SU-DHL-6 (cell line): ENCODE measurements at regions not wholly inside any gene's neighbourhood (a gene's known extent, or its start where the extent isn't known, plus 50 kb on each side); places are given as distances from the start of the nearest gene placed in this dataset.
"Not testable (repeated sequence)": the region's sequence is repeated elsewhere in the genome, so short reads cannot be mapped to it uniquely, and the experiment has no call there.

ENCODE experiments used
- H2AFZ ChIP-seq: fragments of 200-600 bp; sonication (generic); 2 replicates; pipeline ENCODE4 v1.6.1; 2014; ENCODE audit warnings: low read depth, mild to moderate bottlenecking, moderate library complexity, mixed read lengths, antibody characterized with exemption, low read length; ENCODE audit not compliant: severe bottlenecking
- H3F3A ChIP-seq: fragments of 200-600 bp; shearing (Covaris generic); 2 replicates; pipeline ENCODE4 v1.6.0; 2016; ENCODE audit warnings: antibody characterized with exemption, mild to moderate bottlenecking; ENCODE audit not compliant: insufficient read depth
- H3K27ac ChIP-seq: fragments of 200-600 bp; sonication (generic); 2 replicates; pipeline ENCODE4 v1.5.1; 2016; ENCODE audit warnings: low read depth, mild to moderate bottlenecking, low read length, moderate library complexity, mixed read lengths
- H3K27me3 ChIP-seq: fragments of 200-600 bp; sonication (generic), shearing (Covaris generic); 2 replicates; pipeline ENCODE4 v1.6.0; 2014; ENCODE audit warnings: mild to moderate bottlenecking, low read length
- H3K36me3 ChIP-seq: fragments of 200-600 bp; sonication (generic); 2 replicates; pipeline ENCODE4 v1.6.1; 2014; ENCODE audit warnings: mild to moderate bottlenecking, low read length, mixed read lengths
- H3K4me2 ChIP-seq: fragments of 300-600, 200-600 bp; shearing (Covaris generic), sonication (generic); 2 replicates; pipeline ENCODE4 v1.6.0; 2014; ENCODE audit warnings: low read length, low read depth, mild to moderate bottlenecking; ENCODE audit not compliant: poor library complexity, severe bottlenecking
- H3K4me3 ChIP-seq: fragments of 200-600 bp; sonication (generic); 2 replicates; pipeline ENCODE4 v1.5.1; 2014; ENCODE audit warnings: antibody characterized with exemption, low read length, mild to moderate bottlenecking, mixed read lengths; ENCODE audit not compliant: insufficient read depth, poor library complexity, severe bottlenecking
- H3K79me2 ChIP-seq: fragments of 200-600 bp; sonication (generic); 2 replicates; pipeline ENCODE4 v1.6.1; 2014; ENCODE audit warnings: mild to moderate bottlenecking, low read length, moderate library complexity; ENCODE audit not compliant: insufficient read depth
- H3K9ac ChIP-seq: fragments of 200-600 bp; sonication (generic); 2 replicates; pipeline ENCODE4 v1.7.0; 2014; ENCODE audit warnings: mild to moderate bottlenecking, low read length
- H3K9me2 ChIP-seq: fragments of 200-600 bp; sonication (generic); replicated peaks from 2 replicates; pipeline ENCODE4 v1.6.1; 2014; ENCODE audit warnings: low read length; ENCODE audit not compliant: insufficient read depth
- H3K9me3 ChIP-seq: fragments of 200-600 bp; sonication (generic); 2 replicates; pipeline ENCODE4 v1.6.1; 2014; ENCODE audit warnings: low read length, mixed read lengths; ENCODE audit not compliant: insufficient read depth
- H4K20me1 ChIP-seq: fragments of 200-600 bp; sonication (generic); 2 replicates; pipeline ENCODE4 v1.6.1; 2014; ENCODE audit warnings: low read depth, mild to moderate bottlenecking, antibody characterized with exemption, low read length, moderate library complexity, mixed read lengths
- CTCF ChIP-seq: fragments of 200-600 bp; sonication (generic); IDR thresholded peaks from one replicate; pipeline ENCODE4 v1.5.1; 2017; ENCODE audit warnings: antibody characterized with exemption, mild to moderate bottlenecking, low read length, moderate library complexity; ENCODE audit not compliant: insufficient read depth, poor library complexity, severe bottlenecking
- EZH2phosphoT487 ChIP-seq: fragments of 200-600 bp; sonication (generic), shearing (Covaris generic); conservative IDR thresholded peaks from 2 replicates; pipeline ENCODE4 v1.6.1; 2018; ENCODE audit warnings: mild to moderate bottlenecking, antibody characterized with exemption, low read length, moderate library complexity, mixed read lengths

- no peak overlapping the region for H3K9ac ChIP-seq
- no peak overlapping the region for H3K4me2 ChIP-seq
These were observed 134.5 kb upstream of the SEMA6A start for GRCh38 chr5:116709082-116709481.

GRCh38 chr5:116705121-116705519 lies 130.5 kb upstream of the SEMA6A start:
- not testable (repeated sequence) for H2AFZ ChIP-seq, H3K9me3 ChIP-seq, H3K4me2 ChIP-seq, H3K9ac ChIP-seq, H4K20me1 ChIP-seq, H3K27ac ChIP-seq, H3K27me3 ChIP-seq, H3K79me2 ChIP-seq, H3F3A ChIP-seq, H3K36me3 ChIP-seq, H3K4me3 ChIP-seq, H3K9me2 ChIP-seq

More at GRCh38 chr5:116709082-116709481, 134.5 kb upstream of the SEMA6A start:
- Histone ChIP-seq H3K27me3 (no peaks in the 10 kb centered on the region), H3K9me2 (no peaks in the 10 kb centered on the region), H3K79me2 (no peaks in the 10 kb centered on the region), H2AFZ (no peak overlapping the region), H3K9me3 (peaks cover 2% of the 10 kb centered on the region; the same call in 1 of the 2 replicates), H3F3A (no peaks in the 10 kb centered on the region), H3K36me3 (no peaks in the 10 kb centered on the region), H3K4me3 (no peak overlapping the region), H3K27ac (no peak overlapping the region), H4K20me1 (no peaks in the 10 kb centered on the region)
- no peak for TF ChIP-seq EZH2phosphoT487
- no peak for TF ChIP-seq CTCF

GRCh38 chr5:116703941-116704340 lies 129.3 kb upstream of the SEMA6A start:
- no peaks in the 10 kb centered on the region for H3K36me3 ChIP-seq
- H3K9me3 ChIP-seq, result no peaks in the 10 kb centered on the region
- H2AFZ ChIP-seq, result no peak overlapping the region
- H3K79me2 ChIP-seq, result no peaks in the 10 kb centered on the region
- H3K9me2 ChIP-seq, result no peaks in the 10 kb centered on the region
- no peaks in the 10 kb centered on the region for H4K20me1 ChIP-seq
- H3K27ac ChIP-seq, result no peak overlapping the region
- TF ChIP-seq EZH2phosphoT487 (no peak), CTCF (no peak)
- H3K4me3 ChIP-seq, result no peak overlapping the region
- no peaks in the 10 kb centered on the region for H3F3A ChIP-seq
- H3K27me3 ChIP-seq, result no peaks in the 10 kb centered on the region
- no peak overlapping the region for H3K4me2 ChIP-seq
- H3K9ac ChIP-seq, result no peak overlapping the region

- Histone ChIP-seq H3K4me2 (no peak overlapping the region), H3K9me3 (no peaks in the 10 kb centered on the region), H3K9me2 (no peaks in the 10 kb centered on the region), H3K79me2 (no peaks in the 10 kb centered on the region), H3K27me3 (no peaks in the 10 kb centered on the region), H3K27ac (no peak overlapping the region), H3K9ac (no peak overlapping the region), H3F3A (no peaks in the 10 kb centered on the region), H4K20me1 (no peaks in the 10 kb centered on the region), H3K36me3 (no peaks in the 10 kb centered on the region), H2AFZ (no peak overlapping the region), H3K4me3 (no peak overlapping the region)
- TF ChIP-seq CTCF (no peak), EZH2phosphoT487 (no peak)
These were observed 128.7 kb upstream of the SEMA6A start for GRCh38 chr5:116703328-116703727.
